RPMI8226 (cell line): ENCODE measurements at regions not wholly inside any gene's neighbourhood (a gene's known extent, or its start where the extent isn't known, plus 50 kb on each side); places are given as distances from the start of the nearest gene placed in this dataset.
"Not testable (repeated sequence)": the region's sequence is repeated elsewhere in the genome, so short reads cannot be mapped to it uniquely, and the experiment has no call there.

ENCODE experiments used
- DNase-seq: peaks from one replicate; pipeline ENCODE4 v3.0.0-alpha.2; 2015

DNA sequence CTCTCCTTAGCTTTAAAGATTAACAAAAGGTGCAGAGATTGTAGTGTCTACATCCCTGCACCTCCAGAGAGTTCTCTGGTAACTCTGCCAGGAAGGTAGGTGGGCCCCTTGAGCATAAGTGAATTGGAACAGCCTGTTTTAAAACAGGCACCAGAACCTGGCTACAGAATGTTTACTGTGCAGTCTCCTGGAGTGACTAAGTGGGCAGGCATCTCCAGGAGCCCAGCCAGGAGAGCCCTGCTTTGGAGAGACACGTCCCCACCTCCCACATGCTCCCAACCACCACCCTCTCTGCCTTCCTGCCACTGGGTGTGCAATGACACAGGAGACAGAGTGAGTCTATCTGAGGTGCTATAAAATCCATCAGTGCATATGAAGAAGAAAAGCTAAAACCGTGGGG is 110.3 kb upstream of the EYA4 start:
- DNase-seq, result no peak

- DNase-seq, result no peak
These were observed 109.3 kb upstream of the EYA4 start for GRCh38 chr6:133131621-133132465.

- DNase-seq, result no peak
These were observed 108.6 kb upstream of the EYA4 start for GRCh38 chr6:133132466-133132971.

- DNase-seq, result no peak
These were observed 104.8 kb upstream of the EYA4 start for GRCh38 chr6:133136177-133136880.

GRCh38 chr6:133147470-133148184 is 93.5 kb upstream of the EYA4 start:
- not testable (repeated sequence) for DNase-seq

DNA sequence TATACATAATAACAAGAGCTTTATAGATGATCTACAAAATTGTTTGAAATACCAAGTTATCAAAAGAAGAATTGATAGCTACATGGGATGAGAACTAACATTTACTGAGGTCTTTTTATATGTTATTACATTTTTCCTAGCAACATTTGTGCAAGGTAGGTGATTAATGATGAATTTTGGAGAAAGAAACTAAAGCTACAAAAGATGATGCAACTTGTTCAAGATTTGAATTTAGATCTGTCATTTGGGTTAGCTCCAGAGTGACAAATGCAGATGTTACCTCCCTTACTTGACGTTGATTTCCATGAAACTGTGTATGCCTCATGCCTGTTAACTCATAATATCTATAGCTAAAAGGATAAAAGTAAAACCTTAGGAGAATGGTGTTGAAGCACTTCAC is 84.5 kb upstream of the EYA4 start:
- DNase-seq, result no peak

DNA sequence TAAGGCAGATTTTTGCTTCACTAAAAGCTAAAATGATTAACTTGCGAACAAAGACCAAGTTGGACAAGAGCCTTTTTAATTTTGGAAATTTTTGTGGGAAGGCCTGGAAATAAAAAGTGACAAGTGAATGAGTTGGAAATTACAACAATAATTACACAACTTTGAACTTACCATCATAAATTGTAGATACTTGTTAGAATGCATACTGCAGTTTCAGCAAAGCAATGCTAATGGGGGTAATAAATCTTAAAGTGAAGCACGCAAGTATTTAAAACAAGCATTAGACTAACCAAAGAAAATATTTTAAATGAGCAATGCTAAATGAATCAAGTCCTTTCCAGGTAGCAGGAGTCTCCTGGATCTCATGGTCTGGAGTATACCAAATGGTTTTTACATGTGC is 83.2 kb upstream of the EYA4 start:
- DNase-seq, result no peak

GRCh38 chr6:133159255-133159795 is 81.8 kb upstream of the EYA4 start:
- DNase-seq, result no peak

- DNase-seq, result no peak
These were observed 80.6 kb upstream of the EYA4 start for GRCh38 chr6:133160536-133160935.

DNA sequence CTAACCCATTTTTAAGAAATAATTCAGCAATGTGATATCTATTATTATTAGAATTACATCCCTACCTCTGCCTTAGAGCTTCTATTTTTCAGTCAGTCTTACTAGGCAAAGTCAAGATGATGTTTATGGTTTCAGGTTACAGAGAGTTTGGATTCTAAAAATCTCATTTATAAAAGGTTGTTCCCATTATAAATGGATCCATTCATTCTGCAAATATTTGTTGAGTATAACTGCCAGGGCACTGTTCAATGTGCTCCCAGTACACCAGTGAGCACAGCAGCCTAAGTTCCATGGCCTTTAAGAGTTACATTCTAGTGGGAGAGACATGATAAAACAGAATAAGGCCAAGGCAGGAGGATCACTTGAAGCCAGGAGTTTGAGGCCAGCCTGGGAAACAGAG is 75.9 kb upstream of the EYA4 start:
- DNase-seq, result no peak

DNA sequence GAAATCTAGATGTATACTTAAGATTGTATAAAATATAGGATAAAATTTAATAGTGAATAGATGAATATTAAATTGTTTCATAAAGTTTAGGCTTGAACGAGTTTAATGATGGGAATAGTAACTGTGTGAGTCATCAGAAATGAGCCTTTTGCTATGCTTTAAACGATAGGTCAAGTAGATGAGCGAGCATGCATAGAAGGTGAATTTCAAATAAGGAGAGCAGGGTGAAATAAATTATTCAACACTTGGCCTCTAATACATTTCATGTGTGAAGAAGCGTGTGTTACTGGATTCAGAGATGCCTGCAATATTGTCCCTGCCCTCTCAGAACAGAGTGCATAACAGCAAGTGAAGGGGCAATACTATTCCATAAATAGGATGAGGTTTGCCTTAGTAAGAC is 74.4 kb upstream of the EYA4 start:
- no peak for DNase-seq

GRCh38 chr6:133169901-133170300 is 71.3 kb upstream of the EYA4 start:
- no peak for DNase-seq

GRCh38 chr6:133170602-133171001 is 70.6 kb upstream of the EYA4 start:
- no peak for DNase-seq

GRCh38 chr6:133171989-133172604 is 69.1 kb upstream of the EYA4 start:
- no peak for DNase-seq

DNA sequence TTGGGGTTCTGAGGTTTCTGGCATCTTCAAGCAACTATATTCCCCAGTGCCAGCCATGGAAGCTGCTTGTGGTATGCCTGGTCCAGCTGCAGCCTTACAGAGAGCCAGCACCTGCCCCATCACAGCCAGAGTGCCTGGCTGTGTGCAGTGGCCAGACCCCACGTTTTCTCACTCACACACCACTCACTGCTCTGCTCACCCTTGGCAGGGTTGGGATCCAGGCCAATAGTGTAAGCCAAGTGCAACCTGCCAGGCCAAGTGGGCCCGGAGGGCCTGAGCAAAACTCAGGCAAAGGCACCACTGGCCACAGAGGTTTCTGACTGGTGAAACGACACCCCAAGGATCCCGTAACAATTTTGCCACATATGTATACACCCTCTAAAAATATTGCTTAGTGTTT is 67.9 kb upstream of the EYA4 start:
- DNase-seq, result no peak

DNA sequence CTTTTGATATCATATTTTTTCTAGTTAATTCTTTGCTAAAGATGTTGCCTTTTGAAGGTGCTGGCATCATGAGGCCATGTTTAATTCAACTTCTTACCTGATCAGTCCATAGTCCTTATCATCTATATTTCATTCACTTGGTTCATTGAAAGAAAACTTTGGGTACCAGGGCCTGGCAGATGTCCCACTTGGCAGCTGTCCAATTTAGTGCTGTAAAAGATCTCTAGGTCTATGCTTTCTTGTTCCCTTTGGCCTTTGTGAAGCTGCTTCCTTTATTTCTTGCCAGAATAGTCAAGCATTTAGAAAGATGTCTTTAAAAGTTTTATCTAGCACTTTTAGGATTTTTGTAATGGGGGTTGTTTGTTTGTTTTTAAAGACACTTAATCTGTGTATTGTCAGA is 61.7 kb upstream of the EYA4 start:
- DNase-seq, result peak; percentile 8

- no peak for DNase-seq
These were observed 57.5 kb upstream of the EYA4 start for GRCh38 chr6:133183691-133184090.

DNA sequence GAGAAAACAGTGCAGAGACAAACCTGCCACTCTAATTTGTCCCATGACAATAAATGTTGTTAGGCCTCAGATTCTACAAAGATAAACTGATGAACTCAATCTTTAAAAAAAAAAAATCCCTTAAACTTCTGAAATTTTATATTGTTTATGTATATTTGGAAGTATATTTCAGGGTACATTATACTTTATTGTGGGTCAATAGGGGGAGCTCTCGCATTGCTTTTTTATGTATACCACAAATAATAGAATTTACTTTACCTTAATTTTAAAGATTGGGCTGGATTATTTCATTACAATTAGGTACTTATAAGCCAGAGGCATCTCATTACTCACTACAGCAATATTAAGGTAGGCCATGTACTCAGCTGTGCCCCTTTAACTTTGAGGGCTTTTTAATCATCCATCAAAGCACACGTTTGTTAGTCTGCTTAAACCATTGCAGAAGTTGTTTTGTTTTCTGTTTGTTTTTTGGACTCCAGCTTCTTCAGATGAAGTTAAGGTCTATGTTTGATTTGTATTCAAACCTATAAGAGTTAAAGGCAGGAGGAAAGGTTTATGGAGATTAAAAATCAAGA is 56.3 kb upstream of the EYA4 start:
- DNase-seq, result peak; percentile 16

DNA sequence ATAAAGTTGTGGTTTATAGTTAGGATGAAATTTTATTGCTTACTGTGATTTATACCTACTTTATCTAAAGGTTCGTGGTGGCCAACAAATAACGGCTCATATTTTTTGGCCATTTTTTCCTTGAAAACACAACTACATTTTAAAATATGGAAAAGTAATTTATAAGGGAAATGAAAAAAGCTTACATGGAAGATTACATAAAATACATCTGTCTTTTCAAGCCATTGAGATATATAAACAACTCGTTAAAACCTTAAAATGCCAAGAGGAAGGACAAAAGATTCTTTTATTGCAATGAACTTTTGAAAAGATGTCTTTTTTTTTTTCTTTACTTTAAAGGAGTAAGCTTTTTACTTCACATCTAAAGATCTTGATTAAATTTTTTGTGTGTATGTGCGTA is 55.4 kb upstream of the EYA4 start:
- no peak for DNase-seq

DNA sequence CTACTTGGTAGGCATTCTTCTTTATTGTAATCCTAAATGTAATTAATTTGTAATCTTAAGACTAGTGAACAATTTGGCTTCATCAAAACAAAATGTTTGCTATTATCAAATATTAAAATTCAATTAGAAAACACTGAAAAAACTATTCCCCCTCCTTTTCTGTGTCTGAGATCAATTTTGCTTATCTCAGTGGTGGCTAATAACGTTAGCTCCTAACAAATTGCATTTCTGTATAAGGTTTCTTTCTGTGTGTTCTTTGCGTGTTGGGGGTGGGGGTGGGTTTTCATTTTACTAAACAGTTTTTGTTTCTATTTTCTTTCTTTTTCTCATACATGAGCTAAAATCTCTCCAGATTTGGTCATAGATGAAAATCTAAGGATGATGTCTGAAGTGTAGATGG is 54.0 kb upstream of the EYA4 start:
- DNase-seq, result no peak

- DNase-seq, result no peak
These were observed 53.3 kb upstream of the EYA4 start for GRCh38 chr6:133187657-133188453.

DNA sequence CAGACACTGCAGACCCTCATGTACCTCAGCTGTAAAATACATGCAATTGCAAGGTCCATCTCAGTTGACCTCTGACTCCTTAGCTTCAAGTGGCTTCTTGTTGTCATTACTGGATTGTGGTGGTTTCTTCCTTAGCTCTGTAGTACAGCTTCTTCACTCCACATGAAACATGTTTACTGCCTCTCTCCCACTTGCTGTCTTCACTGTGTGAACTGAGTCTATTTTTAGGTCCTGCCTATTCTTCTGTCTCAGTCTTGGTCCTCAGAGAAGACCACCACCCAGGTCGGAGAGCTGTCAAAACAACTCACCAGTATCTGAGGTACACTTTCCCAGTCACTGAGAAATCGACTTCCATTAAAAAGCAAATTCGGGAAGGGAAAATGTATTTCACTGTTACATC is 50.2 kb upstream of the EYA4 start:
- DNase-seq, result no peak
